RWPE1 (cell line): ENCODE measurements at regions not wholly inside any gene's neighbourhood (a gene's known extent, or its start where the extent isn't known, plus 50 kb on each side); places are given as distances from the start of the nearest gene placed in this dataset.

Experiments
- CTCF ChIA-PET: fragments of 350-600 bp; sonication (Branson Sonifier 250); formaldehyde crosslinking; extraction: SDS; loops from one replicate; lab custom pipeline; 2021; lab: Yijun Ruan, JAX
- POLR2A ChIA-PET: fragments of 400-600 bp; formaldehyde crosslinking; extraction: SDS; loops from one replicate; lab custom pipeline; 2020; ENCODE audit warnings: antibody characterized with exemption; ENCODE audit not compliant: low non-redundant PET; lab: Yijun Ruan, JAX
- DNase-seq: peaks from one replicate; pipeline ENCODE4 v3.0.0; 2012; ENCODE audit warnings: low spot score
- H3K27ac ChIP-seq: fragments of 450-650 bp; 2 replicates; pipeline ENCODE4 v1.5.1; 2017
- CTCF ChIP-seq: fragments of 450-650 bp; conservative IDR thresholded peaks from 2 replicates; pipeline ENCODE4 v1.5.1; 2017; ENCODE audit warnings: low read depth, mild to moderate bottlenecking

GRCh38 chr2:226339616-226340015, 460.0 kb downstream of the IRS1 start:
- DNase-seq, result no peak
- ChIA-PET CTCF (interaction anchor here (0.6 kb wide), 1 partner anchor 40 kb away, joined by 4 read pairs; no protein-coding TSS in a partner anchor), POLR2A (no interaction called here)
- H3K27ac ChIP-seq, result no peak overlapping the region
- TF ChIP-seq CTCF, result no peak

GRCh38 chr2:226338825-226339224, 460.8 kb downstream of the IRS1 start:
- ChIA-PET POLR2A (no interaction called here), CTCF (no interaction called here)
- no peak for TF ChIP-seq CTCF

DNA sequence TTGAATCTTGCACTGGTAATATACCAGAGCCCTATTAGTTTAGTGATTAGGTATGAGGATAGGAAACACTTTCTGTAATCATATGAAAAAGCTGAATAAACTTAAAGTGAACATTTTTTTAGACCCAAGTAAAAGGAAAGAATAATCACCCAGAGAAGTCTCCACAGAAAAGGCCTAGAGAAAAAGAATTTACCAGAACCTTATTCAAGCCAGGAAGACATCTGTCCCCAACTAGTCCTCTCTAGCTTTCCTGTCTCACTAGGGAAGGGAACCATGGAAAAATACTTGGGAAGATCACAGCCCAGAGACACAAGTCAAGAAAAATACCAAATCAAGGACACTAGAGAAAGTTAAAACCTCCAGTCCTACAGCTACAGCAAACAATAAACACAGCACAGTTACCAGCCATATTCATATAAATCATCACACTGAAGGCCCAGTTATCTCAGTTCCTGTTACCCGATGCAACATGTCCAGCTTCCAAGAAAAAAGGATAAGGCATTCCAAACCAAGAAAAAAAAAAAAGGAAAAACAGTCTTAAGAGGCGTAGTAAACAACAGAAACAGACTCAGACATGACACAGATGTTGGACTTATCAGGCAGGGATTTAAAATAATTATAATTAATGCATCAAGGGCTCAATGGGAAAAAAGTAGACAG, 461.5 kb downstream of the IRS1 start:
- POLR2A ChIA-PET, result no interaction called here
- TF ChIP-seq CTCF, result no peak
- H3K27ac ChIP-seq, result no peak overlapping the region

More at GRCh38 chr2:226338825-226339224, 460.8 kb downstream of the IRS1 start:
- H3K27ac ChIP-seq, result no peak overlapping the region
- DNase-seq, result no peak

GRCh38 chr2:226336283-226336682, 463.3 kb downstream of the IRS1 start:
- ChIA-PET CTCF (interaction anchor here (0.8 kb wide), 1 partner anchor 416 kb away, joined by 3 read pairs; no protein-coding TSS in a partner anchor), POLR2A (no interaction called here)
- no peak for DNase-seq
- no peak overlapping the region for H3K27ac ChIP-seq
- no peak for TF ChIP-seq CTCF

More for the DNA sequence above, 461.5 kb downstream of the IRS1 start:
- DNase-seq, result no peak
- CTCF ChIA-PET, result interaction anchor here (0.6 kb wide), 1 partner anchor 174 kb away, joined by 3 read pairs; no protein-coding TSS in a partner anchor

- no peak for DNase-seq
- no peak overlapping the region for H3K27ac ChIP-seq
- no peak for TF ChIP-seq CTCF
- ChIA-PET CTCF (interaction anchor here (0.6 to 0.8 kb wide), 4 partner anchors 53 to 414 kb away, joined by 3 to 4 read pairs (median 3); no protein-coding TSS in a partner anchor), POLR2A (no interaction called here)
Observed at GRCh38 chr2:226334981-226335720, 464.5 kb downstream of the IRS1 start.

DNA sequence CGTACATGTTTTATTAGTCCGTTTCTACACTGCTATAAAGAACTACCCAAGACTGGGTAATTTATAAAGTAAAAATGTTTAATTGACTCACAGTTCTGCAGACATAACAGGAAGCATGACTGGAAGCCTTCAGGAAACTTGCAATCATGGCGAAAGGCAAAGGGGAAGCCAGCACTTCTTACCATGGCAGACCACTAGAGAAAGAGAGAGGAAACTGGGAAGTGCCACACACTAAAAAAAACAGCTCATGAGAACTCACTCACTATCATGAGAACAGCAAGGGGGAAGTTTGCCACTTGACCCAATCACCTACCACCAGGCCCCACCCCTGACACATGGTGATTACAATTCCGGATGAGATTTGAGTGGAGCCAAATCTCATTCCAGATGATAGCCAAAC, 466.2 kb downstream of the IRS1 start:
- ChIA-PET CTCF (no interaction called here), POLR2A (no interaction called here)
- TF ChIP-seq CTCF, result no peak
- DNase-seq, result no peak
- H3K27ac ChIP-seq, result no peak overlapping the region
